ENCODE measurements at regions not wholly inside any gene's neighbourhood (a gene's known extent, or its start where the extent isn't known, plus 50 kb on each side); places are given as distances from the start of the nearest gene placed in this dataset.

DNA sequence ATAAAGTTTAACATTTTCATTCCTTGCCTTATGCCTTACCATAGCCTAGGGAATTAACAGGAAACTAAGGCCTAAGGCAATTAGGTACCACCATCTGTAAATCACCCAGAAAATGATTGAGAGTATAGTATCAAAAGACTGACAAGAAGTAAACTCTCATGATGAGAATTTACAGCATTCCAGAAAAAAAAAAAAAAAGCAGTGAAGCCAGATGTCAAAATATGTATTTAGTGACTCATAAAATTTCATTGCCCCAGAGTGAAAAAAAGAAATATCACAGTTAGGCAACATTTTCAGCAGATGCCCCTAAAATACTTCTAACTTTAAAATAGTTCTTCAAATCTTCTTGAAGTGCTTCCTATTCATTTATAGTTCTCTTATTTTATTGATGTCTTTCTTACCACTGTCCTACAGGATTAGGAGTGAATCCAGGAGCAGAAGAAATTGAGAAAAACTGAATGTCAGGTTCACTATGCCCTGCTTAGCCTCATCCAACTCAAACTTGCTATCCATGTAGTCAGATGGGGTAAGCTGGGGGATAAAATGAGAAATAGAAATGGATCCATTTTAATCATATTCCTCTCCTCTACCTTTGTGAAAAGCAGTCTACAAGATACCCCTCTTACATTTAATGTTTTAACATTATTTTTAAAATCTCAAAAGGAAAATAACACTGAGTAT, 57.3 kb upstream of the TANK start:
- no peak for DNase-seq

DNA sequence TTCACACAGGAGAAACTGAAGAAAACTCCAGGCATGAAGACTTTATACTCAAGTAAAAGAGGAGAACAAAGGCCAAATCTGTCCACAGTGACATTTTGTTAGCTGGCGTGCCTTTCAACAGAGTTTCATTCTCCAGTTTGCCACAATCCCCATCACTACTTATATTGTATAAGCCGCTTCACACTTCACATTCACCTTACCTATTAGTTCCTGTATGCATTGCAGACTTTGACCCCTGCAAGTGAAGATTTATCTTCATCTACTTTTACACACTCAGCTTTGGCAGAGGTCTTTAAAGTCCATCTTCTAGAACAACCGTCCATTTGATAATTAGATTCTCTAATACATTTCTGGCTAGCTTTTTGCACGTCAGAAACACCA, 56.8 kb upstream of the TANK start:
- no peak for DNase-seq

GRCh38 chr2:161104054-161104553, 56.1 kb upstream of the TANK start:
- no peak for DNase-seq

- no peak for DNase-seq
These were observed 53.0 kb upstream of the TANK start for GRCh38 chr2:161107265-161107664.

All from hypothalamus (tissue), 51 donors.